Endodermal cell (in vitro differentiated cells): ENCODE measurements at regions not wholly inside any gene's neighbourhood (a gene's known extent, or its start where the extent isn't known, plus 50 kb on each side); places are given as distances from the start of the nearest gene placed in this dataset.
A peak's percentile ranks its signal among the peaks of the same experiment; 100 is the strongest.
"Not testable (repeated sequence)": the region's sequence is repeated elsewhere in the genome, so short reads cannot be mapped to it uniquely, and the experiment has no call there.

Experiments used
- DNase-seq: peaks from one replicate; pipeline ENCODE4 v3.0.0-alpha.2; 2017
- H3K27ac ChIP-seq: 2 replicates; pipeline ENCODE4 v1.5.1; 2013; ENCODE audit warnings: mild to moderate bottlenecking, low read depth, low read length, moderate library complexity
- H3K27me3 ChIP-seq: 2 replicates; pipeline ENCODE4 v1.6.1; 2013; ENCODE audit warnings: mild to moderate bottlenecking, low read length, moderate library complexity; ENCODE audit not compliant: insufficient read depth, control insufficient read depth, poor library complexity, severe bottlenecking
- H3K36me3 ChIP-seq: 2 replicates; pipeline ENCODE4 v1.7.0; 2013; ENCODE audit warnings: mild to moderate bottlenecking, low read length, moderate library complexity; ENCODE audit not compliant: control insufficient read depth, insufficient read depth
- H3K4me1 ChIP-seq: one replicate; pipeline ENCODE4 v1.7.0; 2013; ENCODE audit warnings: low read length; ENCODE audit not compliant: control insufficient read depth, insufficient read depth
- H3K4me3 ChIP-seq: 2 replicates; pipeline ENCODE4 v1.5.1; 2013; ENCODE audit warnings: mild to moderate bottlenecking, low read length, moderate library complexity
- H3K9ac ChIP-seq: 2 replicates; pipeline ENCODE4 v1.6.1; 2013; ENCODE audit warnings: mild to moderate bottlenecking, low read length, moderate library complexity; ENCODE audit not compliant: poor library complexity, severe bottlenecking; ENCODE audit errors: extremely low read depth
- H3K9me3 ChIP-seq: 2 replicates; pipeline ENCODE4 v1.6.1; 2013; ENCODE audit warnings: mild to moderate bottlenecking, low read length, moderate library complexity; ENCODE audit not compliant: control insufficient read depth
- H3K27ac Mint-ChIP-seq: 2 replicates; pipeline ENCODE4 v1.8.0; 2020; ENCODE audit warnings: mixed read lengths
- H3K27me3 Mint-ChIP-seq: 2 replicates; pipeline ENCODE4 v1.8.0; 2021; ENCODE audit warnings: mild to moderate bottlenecking, mixed read lengths; ENCODE audit not compliant: insufficient read depth
- H3K36me3 Mint-ChIP-seq: 2 replicates; pipeline ENCODE4 v1.8.0; 2020; ENCODE audit warnings: low read depth, mixed read lengths
- H3K4me1 Mint-ChIP-seq: 2 replicates; pipeline ENCODE4 v1.8.0; 2020; ENCODE audit warnings: mixed read lengths
- H3K4me3 Mint-ChIP-seq: 2 replicates; pipeline ENCODE4 v1.8.0; 2020; ENCODE audit warnings: mild to moderate bottlenecking, moderate library complexity, mixed read lengths
- H3K9me3 Mint-ChIP-seq: 2 replicates; pipeline ENCODE4 v1.8.0; 2020; ENCODE audit warnings: mild to moderate bottlenecking, mixed read lengths
- CTCF ChIP-seq: fragments of 200-600 bp; sonication (generic); conservative IDR thresholded peaks from 2 replicates; pipeline ENCODE4 v1.5.0; 2021; ENCODE audit warnings: antibody characterized with exemption, mild to moderate bottlenecking
- WGBS, 2 experiments: methylation state at CpG; one replicate each; pipeline versions ENCODE4 v1.1.5 to v1.1.7; 2013; ENCODE audit warnings: missing lambda C conversion rate in 2 of 2, mixed read lengths in 1 of 2; ENCODE audit not compliant: insufficient coverage in 1 of 2, insufficient read length in 1 of 2; 5-methylcytosine and 5-hydroxymethylcytosine counted together

- Histone ChIP-seq H3K9ac (no peak overlapping the region), H3K27ac (no peak overlapping the region), H3K4me3 (no peak overlapping the region), H3K4me1 (no peaks in the 10 kb centered on the region), H3K9me3 (peaks cover 7% of the 10 kb centered on the region), H3K36me3 (no peaks in the 10 kb centered on the region), H3K27me3 (no peaks in the 10 kb centered on the region)
- Mint-ChIP-seq H3K4me1 (no peaks in the 10 kb centered on the region), H3K4me3 (no peak overlapping the region), H3K27ac (no peak overlapping the region), H3K9me3 (peaks cover 6% of the 10 kb centered on the region), H3K36me3 (no peaks in the 10 kb centered on the region), H3K27me3 (no peaks in the 10 kb centered on the region)
- no peak for DNase-seq
- TF ChIP-seq CTCF, result no peak
- 86 to 88% methylated on average over 8 of the region's 8 CpGs for WGBS, 2 experiments
Observed at GRCh38 chr9:135307300-135307699, 172.3 kb upstream of the PPP1R26 start.

- not testable (repeated sequence) for H3K36me3 Mint-ChIP-seq, DNase-seq, H3K4me1 Mint-ChIP-seq, H3K27me3 ChIP-seq, H3K9ac ChIP-seq, H3K36me3 ChIP-seq, H3K4me3 ChIP-seq, H3K27ac ChIP-seq, H3K4me1 ChIP-seq, H3K27ac Mint-ChIP-seq, H3K27me3 Mint-ChIP-seq, H3K4me3 Mint-ChIP-seq
- H3K9me3 Mint-ChIP-seq, result peaks cover 12% of the 10 kb centered on the region
- WGBS, 2 experiments, result 93 to 94% methylated on average over 10 of the region's 10 CpGs
- H3K9me3 ChIP-seq, result peaks cover 13% of the 10 kb centered on the region
Observed at GRCh38 chr9:135307919-135308318, 171.7 kb upstream of the PPP1R26 start.

DNA sequence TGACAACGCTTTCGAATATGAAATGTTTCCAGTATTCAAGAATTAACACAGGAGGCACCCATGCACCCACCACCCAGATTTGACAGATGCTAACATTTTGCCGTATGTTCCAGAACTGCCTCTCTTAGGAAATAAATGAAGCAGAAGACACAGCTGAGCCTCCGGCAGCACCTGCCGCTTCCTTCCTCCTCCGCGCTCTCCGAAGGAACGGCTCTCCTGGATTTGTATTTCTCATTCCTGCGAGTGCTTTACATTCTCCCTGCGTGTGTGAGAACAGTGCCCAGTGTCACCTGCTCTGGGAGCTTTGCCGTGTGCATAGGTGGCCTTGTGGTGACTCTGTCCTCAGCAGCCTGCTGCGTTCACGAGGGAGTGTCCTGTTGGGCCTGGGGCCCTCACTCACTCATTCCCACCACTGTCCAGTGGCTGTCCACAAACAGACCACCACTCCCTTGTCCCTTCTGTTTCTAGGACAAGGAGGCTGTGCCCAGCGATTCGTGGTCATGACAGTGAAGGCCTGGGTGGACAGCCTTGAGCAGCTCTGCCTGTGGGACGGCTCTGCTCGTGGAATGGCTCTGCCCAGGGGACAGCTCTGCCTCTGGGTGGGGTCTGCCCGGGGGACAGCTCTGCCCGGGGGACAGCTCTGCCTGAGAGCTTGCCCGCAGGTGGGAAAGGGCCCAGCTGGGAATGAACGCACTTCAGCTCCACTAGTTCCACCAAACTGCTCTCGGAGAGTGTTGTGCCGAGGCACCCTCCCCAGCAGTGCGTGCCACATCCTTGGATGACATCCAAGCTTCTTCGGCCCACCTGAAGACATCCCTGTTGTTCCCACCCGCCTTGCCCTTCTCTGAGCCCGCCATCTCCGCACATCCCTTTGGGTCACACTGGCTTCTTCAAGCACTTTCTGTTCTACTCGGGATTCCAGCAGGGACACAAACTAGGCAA is 170.5 kb upstream of the PPP1R26 start:
- H3K9me3 Mint-ChIP-seq, result peaks cover 22% of the 10 kb centered on the region
- Histone ChIP-seq H3K9ac (no peak overlapping the region), H3K9me3 (peaks cover 25% of the 10 kb centered on the region), H3K4me1 (no peaks in the 10 kb centered on the region), H3K27me3 (no peaks in the 10 kb centered on the region), H3K27ac (no peak overlapping the region), H3K36me3 (no peaks in the 10 kb centered on the region), H3K4me3 (no peak overlapping the region)
- H3K27me3 Mint-ChIP-seq, result no peaks in the 10 kb centered on the region
- H3K36me3 Mint-ChIP-seq, result peaks cover 4% of the 10 kb centered on the region
- TF ChIP-seq CTCF, result no peak
- H3K4me3 Mint-ChIP-seq, result no peak overlapping the region
- no peak overlapping the region for H3K27ac Mint-ChIP-seq
- WGBS, 2 experiments, result 91 to 96% methylated on average over 23 to 30 of the region's 30 CpGs
- H3K4me1 Mint-ChIP-seq, result no peaks in the 10 kb centered on the region
- DNase-seq, result peak; percentile 32
